OCI-M2 (cell line): ENCODE measurements at regions not wholly inside any gene's neighbourhood (a gene's known extent, or its start where the extent isn't known, plus 50 kb on each side); places are given as distances from the start of the nearest gene placed in this dataset.

Experiments
- DNase-seq: peaks from one replicate; lab custom pipeline; 2025; ENCODE audit not compliant: unreplicated experiment; lab: John Stamatoyannopoulos, UW

GRCh38 chr5:128591598-128592455 is 53.8 kb upstream of the FBN2 start:
- no peak for DNase-seq

GRCh38 chr5:128596071-128596470 is 58.0 kb upstream of the FBN2 start:
- DNase-seq, result no peak

GRCh38 chr5:128597156-128597555 is 59.1 kb upstream of the FBN2 start:
- DNase-seq, result no peak

GRCh38 chr5:128613128-128613527 is 75.1 kb upstream of the FBN2 start:
- DNase-seq, result no peak

GRCh38 chr5:128613766-128614165 is 75.7 kb upstream of the FBN2 start:
- no peak for DNase-seq

GRCh38 chr5:128615578-128615977 is 77.5 kb upstream of the FBN2 start:
- no peak for DNase-seq

GRCh38 chr5:128626536-128627090 is 88.6 kb upstream of the FBN2 start:
- DNase-seq, result no peak

- no peak for DNase-seq
Observed at GRCh38 chr5:128627939-128628338, 89.9 kb upstream of the FBN2 start.

- no peak for DNase-seq
Observed at GRCh38 chr5:128629157-128629556, 91.1 kb upstream of the FBN2 start.

- no peak for DNase-seq
Observed at GRCh38 chr5:128630121-128630520, 92.1 kb upstream of the FBN2 start.

- no peak for DNase-seq
Observed at GRCh38 chr5:128631771-128632170, 93.7 kb upstream of the FBN2 start.

GRCh38 chr5:128632264-128632663 is 94.2 kb upstream of the FBN2 start:
- no peak for DNase-seq

- DNase-seq, result no peak
Observed at GRCh38 chr5:128633901-128634300, 95.9 kb upstream of the FBN2 start.

GRCh38 chr5:128635379-128635778 is 97.3 kb upstream of the FBN2 start:
- no peak for DNase-seq

GRCh38 chr5:128636361-128636760 is 98.3 kb upstream of the FBN2 start:
- DNase-seq, result no peak

- DNase-seq, result no peak
Observed at GRCh38 chr5:128637031-128637430, 99.0 kb upstream of the FBN2 start.

GRCh38 chr5:128641861-128642260 is 103.8 kb upstream of the FBN2 start:
- DNase-seq, result no peak

- DNase-seq, result no peak
Observed at GRCh38 chr5:128644863-128645262, 106.8 kb upstream of the FBN2 start.

GRCh38 chr5:128645581-128645980 is 107.5 kb upstream of the FBN2 start:
- no peak for DNase-seq

- DNase-seq, result no peak
Observed at GRCh38 chr5:128646176-128646575, 108.1 kb upstream of the FBN2 start.

GRCh38 chr5:128649192-128649591 is 111.1 kb upstream of the FBN2 start:
- no peak for DNase-seq

- no peak for DNase-seq
Observed at GRCh38 chr5:128662997-128663396, 125.0 kb upstream of the FBN2 start.
